ENCODE measurements at regions not wholly inside any gene's neighbourhood (a gene's known extent, or its start where the extent isn't known, plus 50 kb on each side); places are given as distances from the start of the nearest gene placed in this dataset.

DNA sequence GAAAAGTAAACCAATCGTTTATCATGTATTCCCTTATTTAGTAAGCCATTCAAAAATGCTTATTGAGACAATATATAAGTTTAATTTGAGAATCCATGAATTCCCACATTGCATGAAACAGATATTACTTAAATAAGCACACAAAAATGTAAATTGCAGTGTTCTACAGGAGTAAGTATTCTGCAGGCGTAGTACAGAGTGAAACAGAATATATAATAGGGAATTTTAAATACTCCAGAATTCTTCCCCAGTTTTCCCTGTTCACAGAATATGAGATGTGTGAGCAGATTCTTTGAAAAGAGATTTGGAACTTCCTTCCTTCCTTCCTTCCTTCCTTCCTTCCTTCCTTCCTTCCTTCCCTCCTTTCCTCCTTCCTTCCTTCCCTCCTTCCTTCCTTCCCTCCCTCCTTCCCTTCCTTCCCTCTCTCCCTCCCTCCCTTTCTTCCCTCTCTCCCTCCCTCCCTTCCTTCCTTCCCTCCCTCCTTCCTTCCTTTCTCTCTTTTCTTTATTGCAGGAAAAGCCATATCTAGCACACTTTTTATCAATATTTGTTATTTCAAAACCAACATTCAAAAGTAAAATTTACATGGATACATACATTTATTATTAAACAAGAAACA, 977.7 kb upstream of the LRRTM1 start:
- intact Hi-C loops (cut with DNase I), result no loop called here

DNA sequence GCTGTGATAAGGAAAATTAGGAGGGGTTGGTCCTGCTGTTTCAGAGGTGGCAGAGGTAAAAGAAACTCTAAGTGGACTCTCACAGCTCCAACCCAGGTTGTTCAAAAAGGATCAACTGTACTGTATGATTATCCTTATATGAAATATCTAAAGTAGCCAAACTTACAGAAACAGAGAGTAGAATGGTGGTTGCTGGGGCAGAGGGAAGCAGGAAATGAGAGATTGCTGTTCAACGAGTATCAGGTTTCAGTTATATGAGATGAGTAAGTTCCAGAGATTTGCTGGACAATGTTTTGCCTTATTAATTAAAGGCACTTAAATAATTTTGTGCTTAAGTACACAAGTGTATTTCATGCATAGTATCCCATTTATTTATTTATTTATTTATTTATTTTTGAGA, 972.0 kb upstream of the LRRTM1 start:
- Histone ChIP-seq H3K4me1 (ENCODE audit: control insufficient read depth in 2 of 3, insufficient read depth in 2 of 3, low read depth in 1 of 3, low read length in 3 of 3) (no peaks in the 10 kb centered on the region), H3K36me3 (ENCODE audit: control insufficient read depth in 2 of 3, insufficient read depth in 3 of 3, low read length in 3 of 3) (no peaks in the 10 kb centered on the region), H3K27me3 (ENCODE audit: control insufficient read depth, insufficient read depth, low read length) (no peaks in the 10 kb centered on the region), H3K4me3 (ENCODE audit: low read length in 3 of 3) (no peak overlapping the region), H3K27ac (ENCODE audit: low read depth in 2 of 2, low read length in 2 of 2) (no peak overlapping the region), H3K9me3 (ENCODE audit: control insufficient read depth in 2 of 3, insufficient read depth in 1 of 3, low read length in 3 of 3) (no peaks in the 10 kb centered on the region), H3K9ac (ENCODE audit: low read length in 3 of 3) (no peak overlapping the region)
- TF ChIP-seq, protein P1, sequence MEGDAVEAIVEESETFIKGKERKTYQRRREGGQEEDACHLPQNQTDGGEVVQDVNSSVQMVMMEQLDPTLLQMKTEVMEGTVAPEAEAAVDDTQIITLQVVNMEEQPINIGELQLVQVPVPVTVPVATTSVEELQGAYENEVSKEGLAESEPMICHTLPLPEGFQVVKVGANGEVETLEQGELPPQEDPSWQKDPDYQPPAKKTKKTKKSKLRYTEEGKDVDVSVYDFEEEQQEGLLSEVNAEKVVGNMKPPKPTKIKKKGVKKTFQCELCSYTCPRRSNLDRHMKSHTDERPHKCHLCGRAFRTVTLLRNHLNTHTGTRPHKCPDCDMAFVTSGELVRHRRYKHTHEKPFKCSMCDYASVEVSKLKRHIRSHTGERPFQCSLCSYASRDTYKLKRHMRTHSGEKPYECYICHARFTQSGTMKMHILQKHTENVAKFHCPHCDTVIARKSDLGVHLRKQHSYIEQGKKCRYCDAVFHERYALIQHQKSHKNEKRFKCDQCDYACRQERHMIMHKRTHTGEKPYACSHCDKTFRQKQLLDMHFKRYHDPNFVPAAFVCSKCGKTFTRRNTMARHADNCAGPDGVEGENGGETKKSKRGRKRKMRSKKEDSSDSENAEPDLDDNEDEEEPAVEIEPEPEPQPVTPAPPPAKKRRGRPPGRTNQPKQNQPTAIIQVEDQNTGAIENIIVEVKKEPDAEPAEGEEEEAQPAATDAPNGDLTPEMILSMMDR (IDR thresholded peaks at IDR 0.05; ENCODE audit: borderline replicate concordance, extremely low read depth, insufficient read depth), result no peak
- no peak for FAIRE-seq
- DNase-seq, result no peak
- intact Hi-C loops (cut with DNase I), result no loop called here

More for the DNA sequence above, 977.7 kb upstream of the LRRTM1 start:
- no peak for DNase-seq
- Histone ChIP-seq H3K9me3 (ENCODE audit: control insufficient read depth in 2 of 3, insufficient read depth in 1 of 3, low read length in 3 of 3) (no peaks in the 10 kb centered on the region), H3K27ac (ENCODE audit: low read depth in 2 of 2, low read length in 2 of 2) (no peak overlapping the region), H3K9ac (ENCODE audit: low read length in 3 of 3) (no peak overlapping the region), H3K27me3 (ENCODE audit: control insufficient read depth, insufficient read depth, low read length) (no peaks in the 10 kb centered on the region), H3K4me3 (ENCODE audit: low read length in 3 of 3) (no peak overlapping the region), H3K4me1 (ENCODE audit: control insufficient read depth in 2 of 3, insufficient read depth in 2 of 3, low read depth in 1 of 3, low read length in 3 of 3) (no peaks in the 10 kb centered on the region), H3K36me3 (ENCODE audit: control insufficient read depth in 2 of 3, insufficient read depth in 3 of 3, low read length in 3 of 3) (no peaks in the 10 kb centered on the region)
- TF ChIP-seq, protein P1 (IDR thresholded peaks at IDR 0.05; ENCODE audit: borderline replicate concordance, extremely low read depth, insufficient read depth), result no peak
- FAIRE-seq, result no peak

DNA sequence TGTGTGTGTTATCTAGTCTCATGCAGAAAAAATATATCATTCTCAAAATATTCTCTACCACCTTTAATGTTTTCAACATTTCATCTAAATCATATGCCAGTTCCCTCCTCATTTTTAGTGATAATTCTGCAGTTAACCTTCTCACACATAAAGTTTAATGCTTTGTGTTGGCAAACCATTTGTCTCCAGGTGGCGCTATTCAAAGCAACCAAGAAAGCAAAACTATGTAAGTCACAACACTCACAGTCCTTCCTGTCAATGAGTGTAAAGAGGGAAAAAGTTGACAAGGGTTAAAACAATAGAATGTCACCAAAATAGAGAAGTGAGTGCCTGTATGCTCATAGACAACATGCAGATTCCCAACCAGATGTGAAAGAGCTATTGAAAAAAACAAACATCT, 961.6 kb upstream of the LRRTM1 start:
- FAIRE-seq, result no peak
- intact Hi-C loops (cut with DNase I), result no loop called here
- no peaks in the 10 kb centered on the region for H3K36me3 ChIP-seq (ENCODE audit: control insufficient read depth in 2 of 3, insufficient read depth in 3 of 3, low read length in 3 of 3)
- H3K27ac ChIP-seq (ENCODE audit: low read depth in 2 of 2, low read length in 2 of 2), result no peak overlapping the region
- H3K27me3 ChIP-seq (ENCODE audit: control insufficient read depth, insufficient read depth, low read length), result no peaks in the 10 kb centered on the region
- H3K9ac ChIP-seq (ENCODE audit: low read length in 3 of 3), result no peak overlapping the region
- peak in 2 of 5 donors; percentile 16 to 49 for DNase-seq
- TF ChIP-seq, protein P1 (IDR thresholded peaks at IDR 0.05; ENCODE audit: borderline replicate concordance, extremely low read depth, insufficient read depth), result peak; percentile 20
- no peaks in the 10 kb centered on the region for H3K4me1 ChIP-seq (ENCODE audit: control insufficient read depth in 2 of 3, insufficient read depth in 2 of 3, low read depth in 1 of 3, low read length in 3 of 3)
- H3K9me3 ChIP-seq (ENCODE audit: control insufficient read depth in 2 of 3, insufficient read depth in 1 of 3, low read length in 3 of 3), result peaks cover 0 to 4% (median 0%) of the 10 kb centered on the region in 3 donors
- H3K4me3 ChIP-seq (ENCODE audit: low read length in 3 of 3), result no peak overlapping the region

DNA sequence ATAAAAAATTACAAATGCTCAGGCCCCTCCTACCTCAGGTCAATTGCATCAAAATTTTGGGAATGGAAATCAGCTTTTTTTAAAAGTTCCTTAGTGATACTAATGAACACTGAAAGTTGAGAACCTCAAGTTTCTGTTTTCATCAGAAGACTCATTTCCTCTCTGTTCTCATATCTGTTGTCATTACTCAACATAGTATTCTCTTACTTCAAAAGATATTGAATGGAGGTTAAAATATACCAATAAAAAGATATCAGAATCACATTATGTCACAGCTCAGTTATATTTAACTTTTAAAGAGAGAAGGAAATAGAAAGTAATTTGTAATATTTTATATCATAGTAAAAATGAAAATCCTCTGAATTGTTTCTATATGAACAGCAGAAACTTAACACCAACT, 959.4 kb upstream of the LRRTM1 start:
- no peak overlapping the region for H3K4me3 ChIP-seq (ENCODE audit: low read length in 3 of 3)
- FAIRE-seq (peak; percentile 21), DNase-seq (no peak)
- no peaks in the 10 kb centered on the region for H3K36me3 ChIP-seq (ENCODE audit: control insufficient read depth in 2 of 3, insufficient read depth in 3 of 3, low read length in 3 of 3)
- no peaks in the 10 kb centered on the region for H3K4me1 ChIP-seq (ENCODE audit: control insufficient read depth in 2 of 3, insufficient read depth in 2 of 3, low read depth in 1 of 3, low read length in 3 of 3)
- TF ChIP-seq, protein P1 (IDR thresholded peaks at IDR 0.05; ENCODE audit: borderline replicate concordance, extremely low read depth, insufficient read depth), result no peak
- peaks cover 0 to 4% (median 0%) of the 10 kb centered on the region in 3 donors for H3K9me3 ChIP-seq (ENCODE audit: control insufficient read depth in 2 of 3, insufficient read depth in 1 of 3, low read length in 3 of 3)
- intact Hi-C loops (cut with DNase I), result no loop called here
- H3K27me3 ChIP-seq (ENCODE audit: control insufficient read depth, insufficient read depth, low read length), result no peaks in the 10 kb centered on the region
- H3K9ac ChIP-seq (ENCODE audit: low read length in 3 of 3), result no peak overlapping the region
- no peak overlapping the region for H3K27ac ChIP-seq (ENCODE audit: low read depth in 2 of 2, low read length in 2 of 2)
